HG03469 (cell line): ENCODE measurements at regions not wholly inside any gene's neighbourhood (a gene's known extent, or its start where the extent isn't known, plus 50 kb on each side); places are given as distances from the start of the nearest gene placed in this dataset.

Source experiments
- ATAC-seq: cut with Tn5 transposase; IDR thresholded peaks from one replicate; pipeline ENCODE4 v1.9.1; 2021; ENCODE audit warnings: mild to moderate bottlenecking, moderate library complexity, moderate number of reproducible peaks; ENCODE audit not compliant: unreplicated experiment

GRCh38 chr4:79472693-79473438 lies 64.8 kb upstream of the GK2 start:
- no peak for ATAC-seq

GRCh38 chr4:79472036-79472435 lies 64.0 kb upstream of the GK2 start:
- ATAC-seq: no peak

- ATAC-seq: no peak
Observed at GRCh38 chr4:79471309-79471708, 63.3 kb upstream of the GK2 start.

- no peak for ATAC-seq
Observed at GRCh38 chr4:79467246-79467932, 59.4 kb upstream of the GK2 start.

- ATAC-seq: no peak
Observed at GRCh38 chr4:79466621-79467020, 58.6 kb upstream of the GK2 start.
